ENCODE measurements at regions not wholly inside any gene's neighbourhood (a gene's known extent, or its start where the extent isn't known, plus 50 kb on each side); places are given as distances from the start of the nearest gene placed in this dataset.

DNA sequence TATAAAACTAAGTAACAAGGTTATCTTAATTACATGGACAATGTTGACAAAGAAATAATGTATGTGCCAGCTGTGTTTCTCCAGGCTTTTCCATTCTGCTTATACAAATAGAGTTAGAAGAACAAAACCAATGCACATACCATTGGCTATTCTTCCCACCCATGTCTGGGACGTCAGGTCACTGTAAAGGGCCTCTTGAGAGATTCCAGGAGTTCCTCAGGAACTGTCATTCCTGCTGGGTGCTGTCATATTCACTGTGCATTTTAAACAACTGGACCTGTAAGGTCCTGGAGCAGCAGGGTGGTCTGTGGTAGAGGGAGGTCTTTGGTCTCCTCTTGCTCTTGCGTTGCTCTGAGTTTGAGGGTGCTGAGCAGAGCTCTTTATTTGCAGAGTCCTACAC, 74.6 kb upstream of the AP1S2 start:
- no peak overlapping the region for H3K4me3 ChIP-seq (ENCODE audit: control insufficient read depth in 1 of 7, extremely low read depth in 1 of 7, insufficient read depth in 4 of 7, low read depth in 2 of 7, low read length in 6 of 7)
- H3K27me3 ChIP-seq (replicated peaks in 2 of 5; ENCODE audit: control insufficient read depth in 4 of 5, insufficient read depth in 5 of 5, low read length in 4 of 5) = peaks cover 0 to 30% (median 0%) of the 10 kb centered on the region in 5 experiments
- no peak overlapping the region for H3K27ac ChIP-seq (ENCODE audit: insufficient read depth in 1 of 2, low read depth in 1 of 2, low read length in 2 of 2, poor library complexity in 1 of 2, severe bottlenecking in 2 of 2)
- no peak for DNase-seq
- H3K9me3 ChIP-seq (ENCODE audit: control extremely low read depth in 1 of 5, control insufficient read depth in 4 of 5, insufficient read depth in 2 of 5, low read depth in 1 of 5, low read length in 4 of 5) = no peaks in the 10 kb centered on the region
- H3K36me3 ChIP-seq (ENCODE audit: control insufficient read depth in 4 of 4, insufficient read depth in 4 of 4, low read length in 3 of 4) = no peaks in the 10 kb centered on the region
- WGBS (ENCODE audit: insufficient coverage) = 63% methylated on average over 1 of the region's 2 CpGs
- ChIA-PET POLR2A (no interaction called here), CTCF (interaction anchor here (0.7 kb wide), 1 partner anchor 205 kb away, joined by 3 read pairs; no protein-coding TSS in a partner anchor)
- H3K4me1 ChIP-seq (ENCODE audit: control extremely low read depth in 1 of 4, control insufficient read depth in 4 of 4, insufficient read depth in 4 of 4, low read length in 3 of 4) = peaks cover 0 to 7% (median 4%) of the 10 kb centered on the region in 4 experiments

DNA sequence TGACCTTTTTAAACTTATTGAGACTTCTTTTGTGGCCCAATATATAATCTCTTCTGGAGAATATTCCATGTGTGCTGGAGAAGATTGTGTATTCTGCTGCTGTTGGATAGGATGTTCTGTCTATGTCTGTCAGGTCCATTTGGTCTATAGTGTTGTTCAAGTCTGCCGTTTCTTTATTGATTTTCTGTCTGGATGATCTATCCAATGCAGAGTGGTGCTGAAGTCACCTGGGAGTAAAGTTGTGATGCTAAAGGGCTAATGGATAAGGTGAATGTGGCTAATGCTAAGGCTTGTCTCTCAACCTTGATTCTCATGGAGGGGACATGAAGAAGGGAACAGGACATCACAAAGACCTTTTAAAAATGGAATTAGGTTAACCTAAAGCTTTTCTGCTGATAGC, 72.0 kb upstream of the AP1S2 start:
- ChIA-PET CTCF (no interaction called here), POLR2A (no interaction called here)
- 100% methylated on average over 1 of the region's 1 CpG for WGBS (ENCODE audit: insufficient coverage)

DNA sequence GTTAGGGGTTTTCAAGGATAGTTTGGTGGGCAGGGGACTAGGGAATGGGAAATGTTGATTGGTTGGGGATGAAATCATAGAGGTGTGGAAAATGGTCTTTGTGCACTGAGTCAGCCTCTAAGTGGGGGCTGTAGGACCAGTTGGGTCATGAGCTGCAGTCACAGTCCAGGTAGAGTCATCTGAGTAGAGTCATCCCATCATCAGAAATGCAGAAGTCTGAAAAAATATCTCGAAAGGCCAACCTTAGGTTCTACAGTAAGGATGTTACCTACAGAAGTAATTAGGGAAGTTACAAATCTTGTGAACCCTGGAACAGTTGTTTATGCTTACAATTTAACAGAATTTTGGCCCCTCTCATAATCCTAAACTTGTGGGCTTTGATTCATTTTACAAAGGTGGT, 63.4 kb upstream of the AP1S2 start:
- 100% methylated on average over 1 of the region's 1 CpG for WGBS (ENCODE audit: insufficient coverage)
- Histone ChIP-seq H3K36me3 (ENCODE audit: control insufficient read depth in 4 of 4, insufficient read depth in 4 of 4, low read length in 3 of 4) (no peaks in the 10 kb centered on the region), H3K4me3 (ENCODE audit: control insufficient read depth in 1 of 7, extremely low read depth in 1 of 7, insufficient read depth in 4 of 7, low read depth in 2 of 7, low read length in 6 of 7) (no peak overlapping the region), H3K27me3 (replicated peaks in 2 of 5; ENCODE audit: control insufficient read depth in 4 of 5, insufficient read depth in 5 of 5, low read length in 4 of 5) (peaks cover 0 to 39% (median 2%) of the 10 kb centered on the region in 5 experiments), H3K27ac (ENCODE audit: insufficient read depth in 1 of 2, low read depth in 1 of 2, low read length in 2 of 2, poor library complexity in 1 of 2, severe bottlenecking in 2 of 2) (no peak overlapping the region), H3K9me3 (ENCODE audit: control extremely low read depth in 1 of 5, control insufficient read depth in 4 of 5, insufficient read depth in 2 of 5, low read depth in 1 of 5, low read length in 4 of 5) (peaks cover 1 to 8% (median 5%) of the 10 kb centered on the region in 5 experiments), H3K4me1 (ENCODE audit: control extremely low read depth in 1 of 4, control insufficient read depth in 4 of 4, insufficient read depth in 4 of 4, low read length in 3 of 4) (peaks cover 4 to 10% (median 7%) of the 10 kb centered on the region in 4 experiments)
- CTCF ChIA-PET = no interaction called here
- DNase-seq = no peak
- POLR2A ChIA-PET = no interaction called here

More for the DNA sequence above, 72.0 kb upstream of the AP1S2 start:
- H3K9me3 ChIP-seq (ENCODE audit: control extremely low read depth in 1 of 5, control insufficient read depth in 4 of 5, insufficient read depth in 2 of 5, low read depth in 1 of 5, low read length in 4 of 5) = no peaks in the 10 kb centered on the region
- H3K27ac ChIP-seq (ENCODE audit: insufficient read depth in 1 of 2, low read depth in 1 of 2, low read length in 2 of 2, poor library complexity in 1 of 2, severe bottlenecking in 2 of 2) = no peak overlapping the region
- H3K4me1 ChIP-seq (ENCODE audit: control extremely low read depth in 1 of 4, control insufficient read depth in 4 of 4, insufficient read depth in 4 of 4, low read length in 3 of 4) = peaks cover 0 to 7% (median 4%) of the 10 kb centered on the region in 4 experiments
- H3K4me3 ChIP-seq (ENCODE audit: control insufficient read depth in 1 of 7, extremely low read depth in 1 of 7, insufficient read depth in 4 of 7, low read depth in 2 of 7, low read length in 6 of 7) = no peak overlapping the region
- no peak for DNase-seq
- H3K36me3 ChIP-seq (ENCODE audit: control insufficient read depth in 4 of 4, insufficient read depth in 4 of 4, low read length in 3 of 4) = no peaks in the 10 kb centered on the region
- peaks cover 0 to 30% (median 0%) of the 10 kb centered on the region in 5 experiments for H3K27me3 ChIP-seq (replicated peaks in 2 of 5; ENCODE audit: control insufficient read depth in 4 of 5, insufficient read depth in 5 of 5, low read length in 4 of 5)

DNA sequence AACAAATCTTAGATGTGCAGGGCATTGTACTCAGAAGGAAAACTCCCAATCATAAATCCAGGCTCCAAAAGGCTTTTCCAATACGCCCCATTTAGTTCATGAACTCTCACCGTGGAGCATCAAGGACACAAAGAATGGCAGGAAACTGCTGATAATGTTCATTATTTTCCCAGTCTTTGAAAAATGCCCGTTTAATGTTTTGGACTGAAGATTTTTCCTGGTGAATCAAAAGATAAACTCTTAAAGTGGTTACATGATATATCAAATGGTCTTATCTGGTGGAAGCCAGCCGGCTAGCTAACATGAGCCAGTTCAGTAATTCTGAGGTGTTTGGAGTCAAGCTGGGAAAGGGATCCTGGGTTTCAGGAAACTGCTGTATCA, 62.1 kb upstream of the AP1S2 start:
- H3K27ac ChIP-seq (ENCODE audit: insufficient read depth in 1 of 2, low read depth in 1 of 2, low read length in 2 of 2, poor library complexity in 1 of 2, severe bottlenecking in 2 of 2) = no peak overlapping the region
- POLR2A ChIA-PET = no interaction called here

DNA sequence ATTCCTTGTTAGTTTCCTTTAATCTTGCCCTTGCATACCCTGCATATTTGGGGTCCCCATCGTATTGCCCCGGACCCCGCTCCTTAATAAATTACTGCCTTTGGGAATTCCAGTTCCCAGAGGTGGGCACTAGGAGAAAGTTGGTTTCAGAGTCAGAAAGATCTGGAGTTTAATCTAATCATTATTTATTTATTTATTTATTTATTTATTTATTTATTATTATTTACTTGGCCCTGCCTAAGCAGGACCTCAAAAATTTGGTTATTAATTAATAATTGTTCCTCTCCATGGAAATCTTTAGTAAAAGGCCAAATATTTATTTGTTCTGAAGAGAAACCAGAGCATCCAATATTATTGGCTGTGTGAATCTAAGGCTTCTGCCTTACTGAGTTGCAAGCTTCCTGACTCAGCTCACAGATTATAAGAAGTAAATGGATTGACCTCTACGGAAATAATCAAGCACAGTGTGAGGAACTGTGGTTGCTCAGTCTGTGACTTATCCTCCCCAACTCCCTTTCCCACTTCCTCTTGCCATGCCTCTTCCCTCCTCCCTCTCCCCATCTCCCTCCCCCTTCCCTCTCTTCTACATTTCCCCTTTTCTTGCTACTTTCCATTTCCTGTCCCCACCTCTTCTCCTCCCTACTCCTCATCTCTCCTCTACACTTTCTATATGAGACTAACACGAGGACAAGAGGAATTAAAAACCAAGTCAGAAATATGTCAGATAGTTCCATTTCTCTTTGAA, 61.5 kb upstream of the AP1S2 start:
- H3K36me3 ChIP-seq (ENCODE audit: control insufficient read depth in 4 of 4, insufficient read depth in 4 of 4, low read length in 3 of 4) = no peaks in the 10 kb centered on the region
- peak in 2 of 3 donors; percentile 15 to 31 for DNase-seq
- ChIA-PET POLR2A (no interaction called here), CTCF (no interaction called here)
- peaks cover 4 to 13% (median 7%) of the 10 kb centered on the region in 4 experiments for H3K4me1 ChIP-seq (ENCODE audit: control extremely low read depth in 1 of 4, control insufficient read depth in 4 of 4, insufficient read depth in 4 of 4, low read length in 3 of 4)
- peaks cover 1 to 8% (median 5%) of the 10 kb centered on the region in 5 experiments for H3K9me3 ChIP-seq (ENCODE audit: control extremely low read depth in 1 of 5, control insufficient read depth in 4 of 5, insufficient read depth in 2 of 5, low read depth in 1 of 5, low read length in 4 of 5)
- peaks cover 0 to 45% (median 2%) of the 10 kb centered on the region in 5 experiments for H3K27me3 ChIP-seq (replicated peaks in 2 of 5; ENCODE audit: control insufficient read depth in 4 of 5, insufficient read depth in 5 of 5, low read length in 4 of 5)
- H3K27ac ChIP-seq (ENCODE audit: insufficient read depth in 1 of 2, low read depth in 1 of 2, low read length in 2 of 2, poor library complexity in 1 of 2, severe bottlenecking in 2 of 2) = no peak overlapping the region
- WGBS (ENCODE audit: insufficient coverage) = 56% methylated on average over 5 of the region's 5 CpGs
- no peak overlapping the region for H3K4me3 ChIP-seq (ENCODE audit: control insufficient read depth in 1 of 7, extremely low read depth in 1 of 7, insufficient read depth in 4 of 7, low read depth in 2 of 7, low read length in 6 of 7)

More for the DNA sequence above, 62.1 kb upstream of the AP1S2 start:
- no peak for DNase-seq
- no peaks in the 10 kb centered on the region for H3K36me3 ChIP-seq (ENCODE audit: control insufficient read depth in 4 of 4, insufficient read depth in 4 of 4, low read length in 3 of 4)
- CTCF ChIA-PET = no interaction called here
- H3K9me3 ChIP-seq (ENCODE audit: control extremely low read depth in 1 of 5, control insufficient read depth in 4 of 5, insufficient read depth in 2 of 5, low read depth in 1 of 5, low read length in 4 of 5) = peaks cover 1 to 8% (median 5%) of the 10 kb centered on the region in 5 experiments
- peaks cover 0 to 43% (median 2%) of the 10 kb centered on the region in 5 experiments for H3K27me3 ChIP-seq (replicated peaks in 2 of 5; ENCODE audit: control insufficient read depth in 4 of 5, insufficient read depth in 5 of 5, low read length in 4 of 5)
- H3K4me1 ChIP-seq (ENCODE audit: control extremely low read depth in 1 of 4, control insufficient read depth in 4 of 4, insufficient read depth in 4 of 4, low read length in 3 of 4) = peaks cover 4 to 10% (median 7%) of the 10 kb centered on the region in 4 experiments
- no peak overlapping the region for H3K4me3 ChIP-seq (ENCODE audit: control insufficient read depth in 1 of 7, extremely low read depth in 1 of 7, insufficient read depth in 4 of 7, low read depth in 2 of 7, low read length in 6 of 7)
- WGBS (ENCODE audit: insufficient coverage) = 29% methylated on average over 4 of the region's 4 CpGs

DNA sequence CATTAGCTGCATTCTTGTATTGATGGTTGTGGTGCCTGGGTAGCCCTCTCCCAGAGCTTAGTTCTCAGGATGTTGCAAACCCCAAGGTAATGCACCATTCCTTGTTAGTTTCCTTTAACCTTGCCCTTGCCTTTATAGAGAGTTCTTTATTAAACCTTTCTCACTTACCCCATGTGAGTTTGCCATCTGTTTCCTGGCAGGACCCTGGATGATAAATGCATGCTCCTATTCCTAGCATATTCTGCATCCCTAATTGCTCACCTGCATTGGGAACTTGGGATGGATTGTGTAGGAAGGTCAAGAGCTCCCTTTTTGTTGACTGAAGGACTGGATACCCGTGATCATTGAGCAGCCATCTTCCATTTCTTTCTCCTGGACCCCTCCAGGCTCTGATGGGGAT, 59.9 kb upstream of the AP1S2 start:
- ChIA-PET CTCF (no interaction called here), POLR2A (no interaction called here)
- H3K4me3 ChIP-seq (ENCODE audit: control insufficient read depth in 1 of 7, extremely low read depth in 1 of 7, insufficient read depth in 4 of 7, low read depth in 2 of 7, low read length in 6 of 7) = no peak overlapping the region
- DNase-seq = no peak
- H3K36me3 ChIP-seq (ENCODE audit: control insufficient read depth in 4 of 4, insufficient read depth in 4 of 4, low read length in 3 of 4) = no peaks in the 10 kb centered on the region
- peaks cover 1 to 8% (median 5%) of the 10 kb centered on the region in 5 experiments for H3K9me3 ChIP-seq (ENCODE audit: control extremely low read depth in 1 of 5, control insufficient read depth in 4 of 5, insufficient read depth in 2 of 5, low read depth in 1 of 5, low read length in 4 of 5)
- peaks cover 4 to 14% (median 7%) of the 10 kb centered on the region in 4 experiments for H3K4me1 ChIP-seq (ENCODE audit: control extremely low read depth in 1 of 4, control insufficient read depth in 4 of 4, insufficient read depth in 4 of 4, low read length in 3 of 4)
- no peak overlapping the region for H3K27ac ChIP-seq (ENCODE audit: insufficient read depth in 1 of 2, low read depth in 1 of 2, low read length in 2 of 2, poor library complexity in 1 of 2, severe bottlenecking in 2 of 2)
- WGBS (ENCODE audit: insufficient coverage) = 100% methylated on average over 1 of the region's 1 CpG
- H3K27me3 ChIP-seq (replicated peaks in 2 of 5; ENCODE audit: control insufficient read depth in 4 of 5, insufficient read depth in 5 of 5, low read length in 4 of 5) = peaks cover 0 to 45% (median 2%) of the 10 kb centered on the region in 5 experiments

DNA sequence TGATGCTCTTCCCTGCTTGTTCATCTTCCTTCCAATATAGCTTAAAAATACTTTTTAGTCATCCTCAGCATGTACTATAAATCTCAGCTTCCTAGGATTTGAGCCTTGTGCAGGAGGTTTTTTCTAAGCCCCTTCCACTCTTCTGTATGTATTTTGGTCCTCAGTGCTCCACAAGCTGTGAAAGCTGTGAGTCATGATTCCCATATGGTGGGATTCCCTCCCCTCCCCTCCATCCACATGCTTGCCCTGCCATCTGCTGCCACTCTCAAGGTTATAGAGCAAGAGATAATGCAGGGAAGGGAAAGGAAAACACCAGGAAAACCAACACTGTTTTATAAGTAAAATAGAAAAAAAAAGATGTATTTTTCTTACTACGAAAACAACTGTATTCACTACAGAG, 58.5 kb upstream of the AP1S2 start:
- Histone ChIP-seq H3K27me3 (replicated peaks in 2 of 5; ENCODE audit: control insufficient read depth in 4 of 5, insufficient read depth in 5 of 5, low read length in 4 of 5) (peaks cover 0 to 52% (median 2%) of the 10 kb centered on the region in 5 experiments), H3K27ac (ENCODE audit: insufficient read depth in 1 of 2, low read depth in 1 of 2, low read length in 2 of 2, poor library complexity in 1 of 2, severe bottlenecking in 2 of 2) (no peak overlapping the region), H3K4me1 (ENCODE audit: control extremely low read depth in 1 of 4, control insufficient read depth in 4 of 4, insufficient read depth in 4 of 4, low read length in 3 of 4) (peaks cover 4 to 14% (median 7%) of the 10 kb centered on the region in 4 experiments), H3K4me3 (ENCODE audit: control insufficient read depth in 1 of 7, extremely low read depth in 1 of 7, insufficient read depth in 4 of 7, low read depth in 2 of 7, low read length in 6 of 7) (no peak overlapping the region), H3K9me3 (ENCODE audit: control extremely low read depth in 1 of 5, control insufficient read depth in 4 of 5, insufficient read depth in 2 of 5, low read depth in 1 of 5, low read length in 4 of 5) (peaks cover 0 to 6% (median 5%) of the 10 kb centered on the region in 5 experiments), H3K36me3 (ENCODE audit: control insufficient read depth in 4 of 4, insufficient read depth in 4 of 4, low read length in 3 of 4) (no peaks in the 10 kb centered on the region)
- ChIA-PET CTCF (no interaction called here), POLR2A (interaction anchor here (0.6 kb wide), 1 partner anchor 1478 kb away, joined by 3 read pairs; no protein-coding TSS in a partner anchor)
- DNase-seq = no peak
- WGBS (ENCODE audit: insufficient coverage) = 100% methylated on average over 1 of the region's 1 CpG

Measured in common myeloid progenitor, CD34-positive (primary cell).